K562 (cell line): ENCODE measurements at regions not wholly inside any gene's neighbourhood (a gene's known extent, or its start where the extent isn't known, plus 50 kb on each side); places are given as distances from the start of the nearest gene placed in this dataset.

Experiments used
- ARHGAP35 ChIP-seq: fragments of 450-650 bp; IDR thresholded peaks from 2 replicates; pipeline ENCODE4 v1.6.1; 2018; ENCODE audit not compliant: partially characterized antibody
- ARID1B ChIP-seq: fragments of 450-650 bp; IDR thresholded peaks from 2 replicates; pipeline ENCODE4 v1.6.1; 2016; ENCODE audit warnings: antibody characterized with exemption, mild to moderate bottlenecking, inconsistent platforms
- ARID3B ChIP-seq: fragments of 250-450 bp; sonication (Bioruptor Pico); IDR thresholded peaks from 2 replicates; pipeline ENCODE4 v1.4.0; 2020; ENCODE audit warnings: borderline replicate concordance
- ARNT ChIP-seq, 2 experiments: fragments of 450-650 bp; IDR thresholded peaks; 2 replicates each; pipeline ENCODE4 v1.6.1; 2016; ENCODE audit warnings: mild to moderate bottlenecking in 1 of 2
- BRD9 ChIP-seq: fragments of 450-650 bp; IDR thresholded peaks from 2 replicates; pipeline ENCODE4 v1.6.1; 2018; ENCODE audit warnings: low read depth; ENCODE audit not compliant: partially characterized antibody
- CBFA2T3 ChIP-seq: fragments of 450-650 bp; IDR thresholded peaks from 2 replicates; pipeline ENCODE4 v1.6.1; 2017
- CTCF ChIP-seq, 3 experiments: IDR thresholded peaks in 2 of 3; conservative IDR thresholded peaks in 1 of 3; 2 replicates each; pipeline ENCODE4 v1.5.1; 2011 to 2012; ENCODE audit warnings: low read length in 3 of 3, mild to moderate bottlenecking in 3 of 3, control low read depth in 2 of 3, improper control_type of control experiment in 1 of 3, inconsistent platforms in 1 of 3, low read depth in 1 of 3, mixed read lengths in 1 of 3, moderate library complexity in 1 of 3; ENCODE audit not compliant: insufficient read depth in 2 of 3
- KAT7 ChIP-seq: sonication (generic); formaldehyde crosslinking; IDR thresholded peaks from 2 replicates; pipeline ENCODE4 v1.8.0; 2022; ENCODE audit warnings: missing genetic modification reagents, mild to moderate bottlenecking, borderline replicate concordance
- LCOR ChIP-seq: sonication (generic); formaldehyde crosslinking; IDR thresholded peaks from 2 replicates; pipeline ENCODE4 v1.8.0; 2022; ENCODE audit warnings: mild to moderate bottlenecking, missing genetic modification reagents
- NBN ChIP-seq: fragments of 450-650 bp; IDR thresholded peaks from 2 replicates; pipeline ENCODE4 v1.6.1; 2016; ENCODE audit warnings: low read depth, mild to moderate bottlenecking
- SIRT6 ChIP-seq: IDR thresholded peaks from one replicate; pipeline ENCODE4 v1.6.1; 2012; ENCODE audit warnings: low read depth, mild to moderate bottlenecking, control low read depth, inconsistent platforms, low read length, moderate library complexity
- TAF9B ChIP-seq: fragments of 450-650 bp; IDR thresholded peaks from 2 replicates; pipeline ENCODE4 v1.6.1; 2018; ENCODE audit warnings: mild to moderate bottlenecking; ENCODE audit not compliant: partially characterized antibody
- TARDBP ChIP-seq: fragments of 450-650 bp; IDR thresholded peaks from 2 replicates; pipeline ENCODE4 v1.6.1; 2016
- THRAP3 ChIP-seq: fragments of 450-650 bp; IDR thresholded peaks from 2 replicates; pipeline ENCODE4 v1.6.1; 2016; ENCODE audit warnings: mild to moderate bottlenecking, inconsistent platforms, borderline replicate concordance
- ZC3H4 ChIP-seq: sonication (generic); formaldehyde crosslinking; IDR thresholded peaks from 2 replicates; pipeline ENCODE4 v1.9.0; 2021; ENCODE audit warnings: missing genetic modification reagents, borderline replicate concordance
- ZNF263 ChIP-seq: sonication (generic); formaldehyde crosslinking; IDR thresholded peaks from 2 replicates; pipeline ENCODE4 v1.8.0; 2022; ENCODE audit warnings: mild to moderate bottlenecking, missing genetic modification reagents, borderline replicate concordance
- ZNF280A ChIP-seq: fragments of 450-650 bp; IDR thresholded peaks from 2 replicates; pipeline ENCODE4 v1.6.1; 2018; ENCODE audit warnings: mild to moderate bottlenecking, low read depth; ENCODE audit not compliant: partially characterized antibody
- ZNF324 ChIP-seq: fragments of 250-450 bp; sonication (Bioruptor Pico); IDR thresholded peaks from 2 replicates; pipeline ENCODE4 v1.4.0; 2020; ENCODE audit warnings: mild to moderate bottlenecking
- ZNF551 ChIP-seq: fragments of 250-450 bp; sonication (Bioruptor Pico); IDR thresholded peaks from 2 replicates; pipeline ENCODE4 v1.5.0; 2021; ENCODE audit warnings: mild to moderate bottlenecking, moderate library complexity
- TF ChIP-seq, protein P1 (sequence below): sonication (generic); formaldehyde crosslinking; IDR thresholded peaks from 2 replicates; pipeline ENCODE4 v1.8.1; 2023; ENCODE audit warnings: mild to moderate bottlenecking, missing genetic modification reagents, moderate library complexity
- TF ChIP-seq, protein P2 (sequence below): fragments of 200-800 bp; sonication (Bioruptor generic); IDR thresholded peaks from 2 replicates; pipeline ENCODE4 v1.6.1; 2017; ENCODE audit warnings: missing genetic modification characterization, missing compliant biosample characterization
- TF ChIP-seq, protein P3 (sequence below): conservative IDR thresholded peaks from 2 replicates; pipeline ENCODE4 v1.6.1; 2011; ENCODE audit warnings: low read depth, mild to moderate bottlenecking, low read length; ENCODE audit not compliant: control insufficient read depth

GRCh38 chr7:88689821-88690220, 69.7 kb upstream of the ZNF804B start (continued):
- TF ChIP-seq SIRT6 (no peak), ZNF263 (CRISPR knock-in tag) (no peak), KAT7 (CRISPR knock-in tag) (no peak), ZNF551 (CRISPR knock-in tag) (no peak), TAF9B (peak; percentile 23), ZNF280A (no peak), ZNF324 (CRISPR knock-in tag) (no peak), ZC3H4 (CRISPR knock-in tag) (no peak), BRD9 (peak; percentile 94), ARID1B (peak; percentile 99), CTCF (IDR thresholded peaks at IDR 0.05 in 2 of 3, conservative IDR thresholded peaks at IDR 0.05 in 1 of 3; ENCODE audit: insufficient read depth in 2 of 3, low read depth in 1 of 3, low read length in 3 of 3) (no peak), LCOR (CRISPR knock-in tag) (no peak), ARHGAP35 (no peak), CBFA2T3 (peak; percentile 96), TARDBP (no peak), ARID3B (CRISPR knock-in tag) (no peak), ARNT (IDR thresholded peaks at IDR 0.05) (peak; percentile 83 to 94), THRAP3 (no peak), NBN (peak; percentile 92)
- TF ChIP-seq, protein P1, sequence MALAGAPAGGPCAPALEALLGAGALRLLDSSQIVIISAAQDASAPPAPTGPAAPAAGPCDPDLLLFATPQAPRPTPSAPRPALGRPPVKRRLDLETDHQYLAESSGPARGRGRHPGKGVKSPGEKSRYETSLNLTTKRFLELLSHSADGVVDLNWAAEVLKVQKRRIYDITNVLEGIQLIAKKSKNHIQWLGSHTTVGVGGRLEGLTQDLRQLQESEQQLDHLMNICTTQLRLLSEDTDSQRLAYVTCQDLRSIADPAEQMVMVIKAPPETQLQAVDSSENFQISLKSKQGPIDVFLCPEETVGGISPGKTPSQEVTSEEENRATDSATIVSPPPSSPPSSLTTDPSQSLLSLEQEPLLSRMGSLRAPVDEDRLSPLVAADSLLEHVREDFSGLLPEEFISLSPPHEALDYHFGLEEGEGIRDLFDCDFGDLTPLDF (CRISPR knock-in tag), result no peak
- TF ChIP-seq, protein P2, sequence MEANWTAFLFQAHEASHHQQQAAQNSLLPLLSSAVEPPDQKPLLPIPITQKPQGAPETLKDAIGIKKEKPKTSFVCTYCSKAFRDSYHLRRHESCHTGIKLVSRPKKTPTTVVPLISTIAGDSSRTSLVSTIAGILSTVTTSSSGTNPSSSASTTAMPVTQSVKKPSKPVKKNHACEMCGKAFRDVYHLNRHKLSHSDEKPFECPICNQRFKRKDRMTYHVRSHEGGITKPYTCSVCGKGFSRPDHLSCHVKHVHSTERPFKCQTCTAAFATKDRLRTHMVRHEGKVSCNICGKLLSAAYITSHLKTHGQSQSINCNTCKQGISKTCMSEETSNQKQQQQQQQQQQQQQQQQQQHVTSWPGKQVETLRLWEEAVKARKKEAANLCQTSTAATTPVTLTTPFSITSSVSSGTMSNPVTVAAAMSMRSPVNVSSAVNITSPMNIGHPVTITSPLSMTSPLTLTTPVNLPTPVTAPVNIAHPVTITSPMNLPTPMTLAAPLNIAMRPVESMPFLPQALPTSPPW (CRISPR knock-in tag), result peak; percentile 39; the same call in 1 of the 2 replicates
- TF ChIP-seq, protein P3, sequence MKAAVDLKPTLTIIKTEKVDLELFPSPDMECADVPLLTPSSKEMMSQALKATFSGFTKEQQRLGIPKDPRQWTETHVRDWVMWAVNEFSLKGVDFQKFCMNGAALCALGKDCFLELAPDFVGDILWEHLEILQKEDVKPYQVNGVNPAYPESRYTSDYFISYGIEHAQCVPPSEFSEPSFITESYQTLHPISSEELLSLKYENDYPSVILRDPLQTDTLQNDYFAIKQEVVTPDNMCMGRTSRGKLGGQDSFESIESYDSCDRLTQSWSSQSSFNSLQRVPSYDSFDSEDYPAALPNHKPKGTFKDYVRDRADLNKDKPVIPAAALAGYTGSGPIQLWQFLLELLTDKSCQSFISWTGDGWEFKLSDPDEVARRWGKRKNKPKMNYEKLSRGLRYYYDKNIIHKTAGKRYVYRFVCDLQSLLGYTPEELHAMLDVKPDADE, result no peak
